ENCODE measurements at regions not wholly inside any gene's neighbourhood (a gene's known extent, or its start where the extent isn't known, plus 50 kb on each side); places are given as distances from the start of the nearest gene placed in this dataset.

- no peak for TF ChIP-seq SSRP1 (CRISPR knock-in tag; IDR thresholded peaks at IDR 0.05)
- TF ChIP-seq CTCF (CRISPR knock-in tag; IDR thresholded peaks at IDR 0.05), result no peak
- no peak for TF ChIP-seq EZH2 (conservative IDR thresholded peaks at IDR 0.05; ENCODE audit: low read depth, low read length)
- no peak for TF ChIP-seq ZC3H4 (CRISPR knock-in tag; IDR thresholded peaks at IDR 0.05; ENCODE audit: borderline replicate concordance)
- TF ChIP-seq THAP11 (CRISPR knock-in tag; IDR thresholded peaks at IDR 0.05), result no peak
- no peak for TF ChIP-seq TP53 (CRISPR knock-in tag; conservative IDR thresholded peaks at IDR 0.05)
- TF ChIP-seq SMARCC2 (IDR thresholded peaks at IDR 0.05), result no peak
- TF ChIP-seq, protein P1, sequence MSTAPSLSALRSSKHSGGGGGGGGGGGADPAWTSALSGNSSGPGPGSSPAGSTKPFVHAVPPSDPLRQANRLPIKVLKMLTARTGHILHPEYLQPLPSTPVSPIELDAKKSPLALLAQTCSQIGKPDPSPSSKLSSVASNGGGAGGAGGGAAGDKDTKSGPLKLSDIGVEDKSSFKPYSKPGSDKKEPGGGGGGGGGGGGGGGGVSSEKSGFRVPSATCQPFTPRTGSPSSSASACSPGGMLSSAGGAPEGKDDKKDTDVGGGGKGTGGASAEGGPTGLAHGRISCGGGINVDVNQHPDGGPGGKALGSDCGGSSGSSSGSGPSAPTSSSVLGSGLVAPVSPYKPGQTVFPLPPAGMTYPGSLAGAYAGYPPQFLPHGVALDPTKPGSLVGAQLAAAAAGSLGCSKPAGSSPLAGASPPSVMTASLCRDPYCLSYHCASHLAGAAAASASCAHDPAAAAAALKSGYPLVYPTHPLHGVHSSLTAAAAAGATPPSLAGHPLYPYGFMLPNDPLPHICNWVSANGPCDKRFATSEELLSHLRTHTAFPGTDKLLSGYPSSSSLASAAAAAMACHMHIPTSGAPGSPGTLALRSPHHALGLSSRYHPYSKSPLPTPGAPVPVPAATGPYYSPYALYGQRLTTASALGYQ (CRISPR knock-in tag; IDR thresholded peaks at IDR 0.05), result no peak
- no peak for TF ChIP-seq POLR2AphosphoS2 (IDR thresholded peaks at IDR 0.05; ENCODE audit: low read depth, low read length)
- TF ChIP-seq ZNF3 (CRISPR knock-in tag; IDR thresholded peaks at IDR 0.05), result no peak
- no peak for TF ChIP-seq SAFB2 (CRISPR knock-in tag; IDR thresholded peaks at IDR 0.05; ENCODE audit: borderline replicate concordance, low read depth)
Observed at GRCh38 chr7:153472516-153472915, 579.7 kb upstream of the DPP6 start.
